Mesenchymal stem cell (in vitro differentiated cells and primary cell): ENCODE measurements at regions not wholly inside any gene's neighbourhood (a gene's known extent, or its start where the extent isn't known, plus 50 kb on each side); places are given as distances from the start of the nearest gene placed in this dataset.
A peak's percentile ranks its signal among the peaks of the same experiment; 100 is the strongest.
"Not testable (repeated sequence)": the region's sequence is repeated elsewhere in the genome, so short reads cannot be mapped to it uniquely, and the experiment has no call there.

Source experiments
- DNase-seq: peaks from one replicate; pipeline ENCODE4 v3.0.0-alpha.2; 2013
- H2AFZ ChIP-seq: one replicate; pipeline ENCODE4 v1.6.1; 2013; ENCODE audit warnings: low read depth, mild to moderate bottlenecking, control low read depth, inconsistent platforms, low read length, moderate library complexity
- H2AK5ac ChIP-seq: 2 replicates; pipeline ENCODE4 v1.6.1; 2013; ENCODE audit warnings: low read length, moderate library complexity, mild to moderate bottlenecking, inconsistent platforms; ENCODE audit not compliant: severe bottlenecking
- H2BK120ac ChIP-seq: one replicate; pipeline ENCODE4 v1.6.1; 2013; ENCODE audit warnings: low read depth, mild to moderate bottlenecking, inconsistent platforms, low read length, moderate library complexity
- H2BK12ac ChIP-seq, 2 experiments: one replicate each; pipeline ENCODE4 v1.6.1; 2013; ENCODE audit warnings: inconsistent platforms in 2 of 2, low read length in 2 of 2, mild to moderate bottlenecking in 2 of 2, moderate library complexity in 2 of 2, control low read depth in 1 of 2
- H2BK15ac ChIP-seq: one replicate; pipeline ENCODE4 v1.6.1; 2013; ENCODE audit warnings: mild to moderate bottlenecking, low read depth, inconsistent platforms; ENCODE audit not compliant: poor library complexity, severe bottlenecking
- H2BK5ac ChIP-seq: 2 replicates; pipeline ENCODE4 v1.6.1; 2013; ENCODE audit warnings: low read depth, mild to moderate bottlenecking, low read length, control low read depth, inconsistent platforms; ENCODE audit not compliant: poor library complexity, severe bottlenecking
- H3K14ac ChIP-seq, 2 experiments: one replicate each; pipeline ENCODE4 v1.6.1; 2013; ENCODE audit warnings: inconsistent platforms in 2 of 2, low read length in 2 of 2, control low read depth in 1 of 2, mild to moderate bottlenecking in 1 of 2, moderate library complexity in 1 of 2
- H3K18ac ChIP-seq, 2 experiments: one replicate each; pipeline ENCODE4 v1.6.1; 2013; ENCODE audit warnings: inconsistent platforms in 2 of 2, low read length in 2 of 2, control low read depth in 1 of 2, low read depth in 1 of 2, mild to moderate bottlenecking in 1 of 2
- H3K23ac ChIP-seq, 2 experiments: one replicate each; pipeline ENCODE4 v1.6.1; 2013; ENCODE audit warnings: inconsistent platforms in 2 of 2, low read length in 2 of 2, mild to moderate bottlenecking in 2 of 2, moderate library complexity in 2 of 2, control low read depth in 1 of 2
- H3K27ac ChIP-seq: 2 replicates; pipeline ENCODE4 v1.5.1; 2013; ENCODE audit warnings: mild to moderate bottlenecking, moderate library complexity, low read length, control low read depth, inconsistent platforms; ENCODE audit not compliant: poor library complexity, severe bottlenecking
- H3K27me3 ChIP-seq, 2 experiments: 2 replicates each; pipeline versions ENCODE4 v1.6.1 to v1.7.0; 2013; ENCODE audit warnings: low read length in 2 of 2, mild to moderate bottlenecking in 2 of 2, moderate library complexity in 2 of 2, control low read depth in 1 of 2, inconsistent platforms in 1 of 2; ENCODE audit not compliant: control insufficient read depth in 1 of 2, insufficient read depth in 1 of 2
- H3K36me3 ChIP-seq, 2 experiments: 2 replicates each; pipeline versions ENCODE4 v1.6.1 to v1.7.0; 2013; ENCODE audit warnings: low read length in 2 of 2, control low read depth in 1 of 2, inconsistent platforms in 1 of 2, low read depth in 1 of 2, mild to moderate bottlenecking in 1 of 2; ENCODE audit not compliant: insufficient read depth in 2 of 2, control insufficient read depth in 1 of 2
- H3K4ac ChIP-seq, 2 experiments: one replicate each; pipeline ENCODE4 v1.6.1; 2013; ENCODE audit warnings: inconsistent platforms in 2 of 2, low read length in 2 of 2, mild to moderate bottlenecking in 2 of 2, moderate library complexity in 2 of 2, control low read depth in 1 of 2, low read depth in 1 of 2
- H3K4me1 ChIP-seq: 2 replicates; pipeline ENCODE4 v1.6.1; 2013; ENCODE audit warnings: low read depth, low read length, control low read depth; ENCODE audit not compliant: control insufficient read depth, insufficient read depth
- H3K4me2 ChIP-seq: 2 replicates; pipeline ENCODE4 v1.6.1; 2013; ENCODE audit warnings: low read length, mild to moderate bottlenecking, inconsistent platforms; ENCODE audit not compliant: poor library complexity, severe bottlenecking
- H3K4me3 ChIP-seq, 2 experiments: 2 replicates each; pipeline versions ENCODE4 v1.5.1 to v1.7.0; 2013; ENCODE audit warnings: low read length in 2 of 2, mild to moderate bottlenecking in 2 of 2, control low read depth in 1 of 2, low read depth in 1 of 2; ENCODE audit not compliant: insufficient read depth in 1 of 2
- H3K79me1 ChIP-seq: replicated peaks from 2 replicates; pipeline ENCODE4 v1.6.1; 2013; ENCODE audit warnings: mild to moderate bottlenecking, control low read depth, low read length, inconsistent platforms; ENCODE audit not compliant: poor library complexity, severe bottlenecking
- H3K9ac ChIP-seq: 2 replicates; pipeline ENCODE4 v1.7.0; 2013; ENCODE audit warnings: mild to moderate bottlenecking, low read length, moderate library complexity
- H3K9me3 ChIP-seq: 2 replicates; pipeline ENCODE4 v1.7.0; 2013; ENCODE audit warnings: mild to moderate bottlenecking, low read length; ENCODE audit not compliant: control insufficient read depth
- H4K8ac ChIP-seq: one replicate; pipeline ENCODE4 v1.6.1; 2013; ENCODE audit warnings: inconsistent platforms, mild to moderate bottlenecking, low read length, moderate library complexity
- H4K91ac ChIP-seq: one replicate; pipeline ENCODE4 v1.6.1; 2013; ENCODE audit warnings: mild to moderate bottlenecking, low read length, inconsistent platforms
- WGBS: methylation state at CpG from one replicate; pipeline ENCODE4 v1.1.7; 2013; ENCODE audit warnings: mixed read lengths; 5-methylcytosine and 5-hydroxymethylcytosine counted together

GRCh38 chr22:11597666-11598358 lies 3930.2 kb upstream of the OR11H1 start:
- H3K14ac ChIP-seq, H4K91ac ChIP-seq, DNase-seq, H3K4me3 ChIP-seq, H3K79me1 ChIP-seq, H2AK5ac ChIP-seq, H3K4me2 ChIP-seq, H4K8ac ChIP-seq, H2BK5ac ChIP-seq, H3K4me1 ChIP-seq, H3K23ac ChIP-seq, H3K27ac ChIP-seq, H2AFZ ChIP-seq, H3K9ac ChIP-seq, H3K4ac ChIP-seq, H2BK15ac ChIP-seq, H3K36me3 ChIP-seq, H2BK120ac ChIP-seq, H2BK12ac ChIP-seq, H3K18ac ChIP-seq, H3K27me3 ChIP-seq: not testable (repeated sequence)
- H3K9me3 ChIP-seq = peaks cover 19% of the 10 kb centered on the region
- 86% methylated on average over 33 of the region's 33 CpGs for WGBS

GRCh38 chr22:11598492-11599440 lies 3929.2 kb upstream of the OR11H1 start:
- no peaks in the 10 kb centered on the region for H3K4me1 ChIP-seq
- H2AK5ac ChIP-seq = no peak overlapping the region
- no peak overlapping the region for H3K23ac ChIP-seq
- no peak overlapping the region for H3K4me2 ChIP-seq
- H2BK120ac ChIP-seq = no peak overlapping the region
- H3K14ac ChIP-seq = peak overlapping the region in 1 of 2 experiments; percentile 67
- peaks cover 20% of the 10 kb centered on the region for H3K9me3 ChIP-seq
- no peak for DNase-seq
- H3K4me3 ChIP-seq = peak overlapping the region in 1 of 2 experiments; percentile 29
- no peak overlapping the region for H3K9ac ChIP-seq
- H3K36me3 ChIP-seq = peaks cover 0 to 3% of the 10 kb centered on the region in 2 experiments
- no peaks in the 10 kb centered on the region for H3K79me1 ChIP-seq
- no peak overlapping the region for H4K8ac ChIP-seq
- no peak overlapping the region for H4K91ac ChIP-seq
- no peak overlapping the region for H2BK5ac ChIP-seq
- no peak overlapping the region for H3K4ac ChIP-seq
- no peak overlapping the region for H2BK15ac ChIP-seq
- H3K18ac ChIP-seq = peak overlapping the region in 1 of 2 experiments; percentile 28
- no peak overlapping the region for H2BK12ac ChIP-seq
- 85% methylated on average over 42 of the region's 44 CpGs for WGBS
- no peaks in the 10 kb centered on the region for H3K27me3 ChIP-seq
- no peak overlapping the region for H2AFZ ChIP-seq
- H3K27ac ChIP-seq = no peak overlapping the region

- H2AK5ac ChIP-seq, H3K27ac ChIP-seq, H2BK120ac ChIP-seq, DNase-seq, H3K4me3 ChIP-seq, H3K18ac ChIP-seq, H3K27me3 ChIP-seq, H2BK12ac ChIP-seq, H2BK5ac ChIP-seq, H3K4me1 ChIP-seq, H4K8ac ChIP-seq, H2AFZ ChIP-seq, H3K36me3 ChIP-seq, H4K91ac ChIP-seq, H2BK15ac ChIP-seq, H3K14ac ChIP-seq, H3K79me1 ChIP-seq, H3K9ac ChIP-seq, H3K23ac ChIP-seq, H3K4ac ChIP-seq, H3K4me2 ChIP-seq: not testable (repeated sequence)
- peaks cover 17% of the 10 kb centered on the region for H3K9me3 ChIP-seq
- WGBS = 86% methylated on average over 15 of the region's 19 CpGs
These were observed 3928.5 kb upstream of the OR11H1 start for GRCh38 chr22:11599456-11599855.

GRCh38 chr22:11600161-11600560 lies 3927.8 kb upstream of the OR11H1 start:
- 93% methylated on average over 23 of the region's 23 CpGs for WGBS
- not testable (repeated sequence) for H3K79me1 ChIP-seq, H3K4me3 ChIP-seq

More at GRCh38 chr22:11600161-11600560, 3927.8 kb upstream of the OR11H1 start:
- not testable (repeated sequence) for H3K14ac ChIP-seq, H3K23ac ChIP-seq, H3K36me3 ChIP-seq, H3K4me1 ChIP-seq, H4K8ac ChIP-seq, H3K9ac ChIP-seq, H2AFZ ChIP-seq, H2BK120ac ChIP-seq, H3K27ac ChIP-seq, DNase-seq, H3K18ac ChIP-seq, H4K91ac ChIP-seq, H3K27me3 ChIP-seq, H2BK5ac ChIP-seq, H3K4me2 ChIP-seq, H2BK15ac ChIP-seq, H2AK5ac ChIP-seq, H3K4ac ChIP-seq, H2BK12ac ChIP-seq
- H3K9me3 ChIP-seq = peaks cover 14% of the 10 kb centered on the region
